ENCODE measurements at regions not wholly inside any gene's neighbourhood (a gene's known extent, or its start where the extent isn't known, plus 50 kb on each side); places are given as distances from the start of the nearest gene placed in this dataset.

GRCh38 chr20:9945408-9945807, 89.4 kb upstream of the ANKEF1 start:
- no peak for TF ChIP-seq CTCFL (IDR thresholded peaks at IDR 0.05; ENCODE audit: borderline replicate concordance, insufficient read depth, low read depth, low read length, poor library complexity, severe bottlenecking)
- no peak for TF ChIP-seq FOS (IDR thresholded peaks at IDR 0.05; ENCODE audit: extremely low read depth, insufficient read length)
- no peak for TF ChIP-seq MTA1 (IDR thresholded peaks at IDR 0.05; ENCODE audit: borderline replicate concordance)
- TF ChIP-seq ATF2 (CRISPR knock-in tag; IDR thresholded peaks at IDR 0.05) = no peak
- TF ChIP-seq LARP7 (IDR thresholded peaks at IDR 0.05) = no peak
- no peak for TF ChIP-seq CTCF (IDR thresholded peaks at IDR 0.05 in 2 of 3, conservative IDR thresholded peaks at IDR 0.05 in 1 of 3; ENCODE audit: insufficient read depth in 2 of 3, low read depth in 1 of 3, low read length in 3 of 3)
- TF ChIP-seq ETV6 (IDR thresholded peaks at IDR 0.05; ENCODE audit: borderline replicate concordance in 1 of 2, low read depth in 2 of 2, low read length in 1 of 2) = no peak
- TF ChIP-seq ETV6 (CRISPR knock-in tag; IDR thresholded peaks at IDR 0.05; ENCODE audit: borderline replicate concordance) = no peak
